Fibroblast of villous mesenchyme (primary cell): ENCODE measurements at regions not wholly inside any gene's neighbourhood (a gene's known extent, or its start where the extent isn't known, plus 50 kb on each side); places are given as distances from the start of the nearest gene placed in this dataset.

ENCODE experiments used
- DNase-seq: peaks from one replicate; pipeline ENCODE4 v3.0.0-alpha.2; 2010; ENCODE audit warnings: low read depth
- H3K4me3 ChIP-seq: 2 replicates; pipeline ENCODE4 v1.5.1; 2011; ENCODE audit warnings: low read depth, mild to moderate bottlenecking, low read length
- CTCF ChIP-seq: IDR thresholded peaks from 2 replicates; pipeline ENCODE4 v1.5.1; 2012; ENCODE audit warnings: low read depth, mild to moderate bottlenecking, low read length; ENCODE audit not compliant: insufficient read depth

- DNase-seq: no peak
- TF ChIP-seq CTCF: no peak
- H3K4me3 ChIP-seq: no peak overlapping the region
Observed at GRCh38 chr17:34692920-34693319, 113.5 kb downstream of the TMEM132E start.
